ENCODE measurements at regions not wholly inside any gene's neighbourhood (a gene's known extent, or its start where the extent isn't known, plus 50 kb on each side); places are given as distances from the start of the nearest gene placed in this dataset.

- H2AFZ ChIP-seq (ENCODE audit: control insufficient read depth, low read depth, low read length): no peak overlapping the region
- no peaks in the 10 kb centered on the region for H3K4me1 ChIP-seq (ENCODE audit: control insufficient read depth, insufficient read depth, low read length)
- FAIRE-seq (no peak), ATAC-seq (no peak), DNase-seq (ENCODE audit: low read depth, low spot score) (no peak)
- no peaks in the 10 kb centered on the region for H3K27me3 ChIP-seq (replicated peaks in 1 of 2; ENCODE audit: control insufficient read depth in 2 of 2, insufficient read depth in 2 of 2, low read length in 1 of 2)
- POLR2A ChIA-PET: no interaction called here
- no peak overlapping the region for H3K4me2 ChIP-seq (ENCODE audit: control insufficient read depth, insufficient read depth)
- in situ Hi-C loops (cut with MboI): no loop called here
- no TSS peak for BruUV-seq (replicated peaks)
- H4K20me1 ChIP-seq (ENCODE audit: control insufficient read depth, insufficient read depth): no peaks in the 10 kb centered on the region
- RAD21 ChIA-PET (ENCODE audit: unreplicated experiment): no interaction called here
- no peaks in the 10 kb centered on the region for H3K9me3 ChIP-seq (replicated peaks; ENCODE audit: control insufficient read depth, insufficient read depth, low read length)
- H3K36me3 ChIP-seq (ENCODE audit: control insufficient read depth in 2 of 2, insufficient read depth in 2 of 2, low read length in 1 of 2): no peaks in the 10 kb centered on the region
- 67% methylated on average over 1 of the region's 1 CpG for WGBS (ENCODE audit: insufficient coverage, insufficient replicate concordance, low lambda C conversion rate, missing lambda C conversion rate)
- H3K27ac ChIP-seq (ENCODE audit: control insufficient read depth, insufficient read depth): no peak overlapping the region
- CTCF ChIA-PET: no interaction called here
- intact Hi-C loops (cut with micrococcal nuclease; ENCODE audit: unreplicated experiment): no loop called here
- no peaks in the 10 kb centered on the region for H3K79me2 ChIP-seq (ENCODE audit: control insufficient read depth, insufficient read depth, low read length)
- SMC1A ChIA-PET (ENCODE audit: uncharacterized antibody, unreplicated experiment): no interaction called here
- H3K9ac ChIP-seq (ENCODE audit: control insufficient read depth, insufficient read depth, low read length): no peak overlapping the region
- TF ChIP-seq PKNOX1 (IDR thresholded peaks at IDR 0.05): no peak
- no peak for TF ChIP-seq SMC3 (IDR thresholded peaks at IDR 0.05; ENCODE audit: borderline replicate concordance, low read length)
- TF ChIP-seq MEF2A (IDR thresholded peaks at IDR 0.05; ENCODE audit: insufficient read depth, low read depth, low read length): no peak
- no peak for TF ChIP-seq STAT1 (conservative IDR thresholded peaks at IDR 0.05)
- no peak for TF ChIP-seq MYC (IDR thresholded peaks at IDR 0.05; ENCODE audit: insufficient read depth, insufficient read length, insufficient replicate concordance, low read length, severe bottlenecking)
- no peak for TF ChIP-seq BACH1 (IDR thresholded peaks at IDR 0.05; ENCODE audit: borderline replicate concordance)
- TF ChIP-seq HDAC2 (IDR thresholded peaks at IDR 0.05): no peak
- no peak for TF ChIP-seq RB1 (IDR thresholded peaks at IDR 0.05; ENCODE audit: borderline replicate concordance)
- TF ChIP-seq POLR2A (IDR thresholded peaks at IDR 0.05; ENCODE audit: low read depth, low read length): no peak
- TF ChIP-seq BHLHE40 (IDR thresholded peaks at IDR 0.05; ENCODE audit: borderline replicate concordance in 1 of 2, low read depth in 2 of 2, low read length in 1 of 2): no peak
- no peak overlapping the region for H3K4me3 ChIP-seq
Observed at GRCh38 chr1:105399716-105400115, 1650.0 kb downstream of the AMY1C start.

Measured in GM12878 (cell line).